Esophagus squamous epithelium (tissue), 5 donors: ENCODE measurements at regions not wholly inside any gene's neighbourhood (a gene's known extent, or its start where the extent isn't known, plus 50 kb on each side); places are given as distances from the start of the nearest gene placed in this dataset.

ENCODE experiments used
- DNase-seq: peaks from one replicate; lab custom pipeline; 2025; lab: John Stamatoyannopoulos, UW
- H3K27ac ChIP-seq, 4 donors: fragments of 200-600 bp; sonication (generic); one replicate each; pipeline ENCODE4 v1.5.1; 2016 to 2019; ENCODE audit warnings: mild to moderate bottlenecking in 1 of 4
- H3K27me3 ChIP-seq, 4 donors: fragments of 200-600 bp; sonication (generic); 1 replicate in 3 of 4; 2 replicates in 1 of 4; pipeline versions ENCODE4 v1.5.1 to v1.6.0; 2017 to 2021; ENCODE audit warnings: antibody characterized with exemption in 1 of 4
- H3K36me3 ChIP-seq, 3 donors: fragments of 200-600 bp; sonication (generic); one replicate each; pipeline ENCODE4 v1.5.1; 2016 to 2019
- H3K4me1 ChIP-seq, 3 donors: fragments of 200-600 bp; sonication (generic); one replicate each; pipeline ENCODE4 v1.5.1; 2017 to 2019
- H3K4me3 ChIP-seq, 4 donors: fragments of 200-600 bp; sonication (generic); 1 replicate in 3 of 4; 2 replicates in 1 of 4; pipeline ENCODE4 v1.5.1; 2016 to 2019; ENCODE audit warnings: mild to moderate bottlenecking in 2 of 4, moderate library complexity in 1 of 4
- H3K9me3 ChIP-seq, 3 donors: fragments of 200-600 bp; sonication (generic); one replicate each; pipeline ENCODE4 v1.5.1; 2016 to 2019
- CTCF ChIP-seq, 6 experiments: fragments of 450-650 bp in 4 of 6; fragments of 200-600 bp in 2 of 6; sonication (generic) in 2 of 6; IDR thresholded peaks; one replicate each; pipeline ENCODE4 v1.5.1; 2016 to 2019; ENCODE audit warnings: antibody characterized with exemption in 6 of 6, mild to moderate bottlenecking in 4 of 6, moderate library complexity in 4 of 6
- POLR2A ChIP-seq, 4 donors: fragments of 450-650 bp; IDR thresholded peaks; one replicate each; pipeline ENCODE4 v1.6.1; 2017; ENCODE audit warnings: antibody characterized with exemption in 4 of 4, mild to moderate bottlenecking in 4 of 4, moderate library complexity in 3 of 4
- WGBS, 2 donors: methylation state at CpG; one replicate each; pipeline ENCODE4 v1.1.5; 2018; 5-methylcytosine and 5-hydroxymethylcytosine counted together
- intact Hi-C: fragments of 100-400 bp; cut with DNase I; formaldehyde crosslinking; loops from one replicate; pipeline ENCODE4 v1.15.0; 2022
- donor health status: DM: yes; HTN: yes; CAD: no.

GRCh38 chr3:101149707-101150106 is 156.5 kb upstream of the ABI3BP start:
- no peak for TF ChIP-seq POLR2A (IDR thresholded peaks at IDR 0.05)
- no peak for TF ChIP-seq CTCF (IDR thresholded peaks at IDR 0.05)
- intact Hi-C loops = no loop called here
- DNase-seq = no peak
- Histone ChIP-seq H3K4me1 (no peaks in the 10 kb centered on the region), H3K27me3 (no peaks in the 10 kb centered on the region), H3K9me3 (no peaks in the 10 kb centered on the region), H3K27ac (no peak overlapping the region), H3K4me3 (no peak overlapping the region), H3K36me3 (no peaks in the 10 kb centered on the region)
- WGBS, 2 donors = 79 to 86% methylated on average over 2 of the region's 2 CpGs

DNA sequence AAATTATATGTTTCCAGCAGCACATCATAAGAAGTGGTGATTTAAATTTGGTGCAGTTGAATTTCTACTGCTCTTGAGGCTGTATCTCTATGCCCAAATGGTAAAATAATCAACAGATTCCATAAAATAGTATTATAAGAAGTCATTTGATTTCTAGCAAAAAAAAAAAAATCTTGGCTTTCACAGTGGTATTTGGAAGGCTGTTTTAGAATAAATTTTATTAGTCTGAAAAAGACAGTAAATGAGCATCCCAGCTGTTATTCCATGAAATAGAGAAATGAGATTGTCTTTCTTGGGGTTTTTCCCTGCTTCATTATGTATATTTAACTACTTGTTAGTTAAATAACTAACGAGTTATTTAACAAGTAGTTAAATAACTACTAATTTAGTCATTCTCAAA is 156.0 kb upstream of the ABI3BP start:
- no peak overlapping the region for H3K27ac ChIP-seq
- H3K4me3 ChIP-seq = no peak overlapping the region
- no peaks in the 10 kb centered on the region for H3K36me3 ChIP-seq
- no peaks in the 10 kb centered on the region for H3K4me1 ChIP-seq
- H3K27me3 ChIP-seq = no peaks in the 10 kb centered on the region
- TF ChIP-seq CTCF (IDR thresholded peaks at IDR 0.05) (no peak), POLR2A (IDR thresholded peaks at IDR 0.05) (no peak)
- 58 to 59% methylated on average over 1 of the region's 1 CpG for WGBS, 2 donors
- DNase-seq = no peak
- intact Hi-C loops = no loop called here
- no peaks in the 10 kb centered on the region for H3K9me3 ChIP-seq

- intact Hi-C loops = no loop called here
- H3K36me3 ChIP-seq = no peaks in the 10 kb centered on the region
- H3K4me1 ChIP-seq = peaks cover 0 to under 1% (median 0%) of the 10 kb centered on the region in 3 donors
- no peak for DNase-seq
- TF ChIP-seq CTCF (IDR thresholded peaks at IDR 0.05) = no peak
- no peak for TF ChIP-seq POLR2A (IDR thresholded peaks at IDR 0.05)
- H3K27ac ChIP-seq = no peak overlapping the region
- no peaks in the 10 kb centered on the region for H3K27me3 ChIP-seq
- H3K9me3 ChIP-seq = no peaks in the 10 kb centered on the region
- no peak overlapping the region for H3K4me3 ChIP-seq
- WGBS, 2 donors = 67 to 83% methylated on average over 3 of the region's 3 CpGs
These were observed 154.8 kb upstream of the ABI3BP start for GRCh38 chr3:101148001-101148400.

- Histone ChIP-seq H3K36me3 (no peaks in the 10 kb centered on the region), H3K27me3 (no peaks in the 10 kb centered on the region), H3K4me3 (no peak overlapping the region), H3K27ac (no peak overlapping the region), H3K4me1 (peaks cover 0 to 4% (median 0%) of the 10 kb centered on the region in 3 donors), H3K9me3 (no peaks in the 10 kb centered on the region)
- TF ChIP-seq CTCF (IDR thresholded peaks at IDR 0.05) = no peak
- TF ChIP-seq POLR2A (IDR thresholded peaks at IDR 0.05) = no peak
- DNase-seq = no peak
- 71 to 82% methylated on average over 2 of the region's 2 CpGs for WGBS, 2 donors
- intact Hi-C loops = no loop called here
These were observed 153.7 kb upstream of the ABI3BP start for GRCh38 chr3:101146946-101147345.

GRCh38 chr3:101144105-101144504 is 150.9 kb upstream of the ABI3BP start:
- Histone ChIP-seq H3K4me1 (peaks cover 0 to 10% (median 0%) of the 10 kb centered on the region in 3 donors), H3K27ac (no peak overlapping the region), H3K27me3 (no peaks in the 10 kb centered on the region), H3K36me3 (no peaks in the 10 kb centered on the region), H3K9me3 (no peaks in the 10 kb centered on the region), H3K4me3 (no peak overlapping the region)
- 78 to 81% methylated on average over 3 of the region's 3 CpGs for WGBS, 2 donors
- intact Hi-C loops = no loop called here
- no peak for DNase-seq
- TF ChIP-seq CTCF (IDR thresholded peaks at IDR 0.05) (no peak), POLR2A (IDR thresholded peaks at IDR 0.05) (no peak)
